ENCODE measurements at regions not wholly inside any gene's neighbourhood (a gene's known extent, or its start where the extent isn't known, plus 50 kb on each side); places are given as distances from the start of the nearest gene placed in this dataset.
"Not testable (repeated sequence)": the region's sequence is repeated elsewhere in the genome, so short reads cannot be mapped to it uniquely, and the experiment has no call there.

DNA sequence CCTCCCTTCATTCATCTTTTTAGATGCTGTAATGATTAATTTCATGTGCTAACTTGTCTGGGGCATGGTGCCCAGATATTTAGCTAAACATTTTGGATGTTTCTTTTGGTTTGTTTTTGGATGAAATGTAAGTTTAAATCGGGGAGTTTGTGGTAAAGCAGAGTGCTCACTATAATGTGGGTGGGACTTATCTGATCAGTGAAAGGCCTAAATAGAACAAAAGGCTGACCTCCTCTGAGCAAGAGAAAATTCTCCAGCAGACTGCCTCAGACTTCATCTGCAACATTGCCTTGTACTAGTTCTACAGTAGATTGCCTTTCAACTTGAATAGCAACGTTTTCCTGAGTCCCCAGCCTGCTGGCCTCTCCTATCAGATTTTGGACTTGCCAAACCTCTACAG lies 183.6 kb downstream of the S1PR1 start:
- no peaks in the 10 kb centered on the region for H3K4me1 ChIP-seq (ENCODE audit: control insufficient read depth in 2 of 3, insufficient read depth in 2 of 3, low read depth in 1 of 3, low read length in 3 of 3)
- no peak overlapping the region for H3K9ac ChIP-seq (ENCODE audit: low read length in 3 of 3)
- no peak overlapping the region for H3K27ac ChIP-seq (ENCODE audit: low read depth in 2 of 2, low read length in 2 of 2)
- TF ChIP-seq, protein P1, sequence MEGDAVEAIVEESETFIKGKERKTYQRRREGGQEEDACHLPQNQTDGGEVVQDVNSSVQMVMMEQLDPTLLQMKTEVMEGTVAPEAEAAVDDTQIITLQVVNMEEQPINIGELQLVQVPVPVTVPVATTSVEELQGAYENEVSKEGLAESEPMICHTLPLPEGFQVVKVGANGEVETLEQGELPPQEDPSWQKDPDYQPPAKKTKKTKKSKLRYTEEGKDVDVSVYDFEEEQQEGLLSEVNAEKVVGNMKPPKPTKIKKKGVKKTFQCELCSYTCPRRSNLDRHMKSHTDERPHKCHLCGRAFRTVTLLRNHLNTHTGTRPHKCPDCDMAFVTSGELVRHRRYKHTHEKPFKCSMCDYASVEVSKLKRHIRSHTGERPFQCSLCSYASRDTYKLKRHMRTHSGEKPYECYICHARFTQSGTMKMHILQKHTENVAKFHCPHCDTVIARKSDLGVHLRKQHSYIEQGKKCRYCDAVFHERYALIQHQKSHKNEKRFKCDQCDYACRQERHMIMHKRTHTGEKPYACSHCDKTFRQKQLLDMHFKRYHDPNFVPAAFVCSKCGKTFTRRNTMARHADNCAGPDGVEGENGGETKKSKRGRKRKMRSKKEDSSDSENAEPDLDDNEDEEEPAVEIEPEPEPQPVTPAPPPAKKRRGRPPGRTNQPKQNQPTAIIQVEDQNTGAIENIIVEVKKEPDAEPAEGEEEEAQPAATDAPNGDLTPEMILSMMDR (IDR thresholded peaks at IDR 0.05; ENCODE audit: borderline replicate concordance, extremely low read depth, insufficient read depth): no peak
- intact Hi-C loops (cut with DNase I): no loop called here
- DNase-seq: no peak
- H3K9me3 ChIP-seq (ENCODE audit: control insufficient read depth in 2 of 3, insufficient read depth in 1 of 3, low read length in 3 of 3): peaks cover 0 to 6% (median 0%) of the 10 kb centered on the region in 3 donors
- no peaks in the 10 kb centered on the region for H3K36me3 ChIP-seq (ENCODE audit: control insufficient read depth in 2 of 3, insufficient read depth in 3 of 3, low read length in 3 of 3)
- no peaks in the 10 kb centered on the region for H3K27me3 ChIP-seq (ENCODE audit: control insufficient read depth, insufficient read depth, low read length)
- no peak for FAIRE-seq
- H3K4me3 ChIP-seq (ENCODE audit: low read length in 3 of 3): no peak overlapping the region

DNA sequence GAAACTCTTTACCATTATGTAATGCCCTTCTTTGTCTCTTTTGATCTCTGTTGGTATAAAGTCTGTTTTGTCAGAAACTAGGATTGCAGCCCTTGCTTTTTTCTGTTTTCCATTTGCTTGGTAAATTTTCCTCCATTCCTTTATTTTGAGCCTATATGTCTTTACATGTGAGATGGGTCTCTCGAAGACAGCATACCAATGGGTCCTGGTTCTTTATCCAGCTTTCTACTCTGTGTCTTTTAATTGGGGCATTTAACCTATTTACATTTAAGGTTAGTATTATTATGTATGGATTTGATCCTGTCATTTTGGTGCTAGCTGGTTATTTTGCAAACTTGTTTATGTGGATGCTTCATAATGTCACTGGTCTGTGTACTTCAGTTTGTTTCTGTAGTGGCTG lies 191.3 kb downstream of the S1PR1 start:
- H3K27ac ChIP-seq (ENCODE audit: low read depth in 2 of 2, low read length in 2 of 2); H3K9ac ChIP-seq (ENCODE audit: low read length in 3 of 3); H3K4me3 ChIP-seq (ENCODE audit: low read length in 3 of 3); H3K4me1 ChIP-seq (ENCODE audit: control insufficient read depth in 2 of 3, insufficient read depth in 2 of 3, low read depth in 1 of 3, low read length in 3 of 3); H3K27me3 ChIP-seq (ENCODE audit: control insufficient read depth, insufficient read depth, low read length); DNase-seq; FAIRE-seq; intact Hi-C loops (cut with DNase I); H3K36me3 ChIP-seq (ENCODE audit: control insufficient read depth in 2 of 3, insufficient read depth in 3 of 3, low read length in 3 of 3); H3K9me3 ChIP-seq (ENCODE audit: control insufficient read depth in 2 of 3, insufficient read depth in 1 of 3, low read length in 3 of 3): not testable (repeated sequence)

DNA sequence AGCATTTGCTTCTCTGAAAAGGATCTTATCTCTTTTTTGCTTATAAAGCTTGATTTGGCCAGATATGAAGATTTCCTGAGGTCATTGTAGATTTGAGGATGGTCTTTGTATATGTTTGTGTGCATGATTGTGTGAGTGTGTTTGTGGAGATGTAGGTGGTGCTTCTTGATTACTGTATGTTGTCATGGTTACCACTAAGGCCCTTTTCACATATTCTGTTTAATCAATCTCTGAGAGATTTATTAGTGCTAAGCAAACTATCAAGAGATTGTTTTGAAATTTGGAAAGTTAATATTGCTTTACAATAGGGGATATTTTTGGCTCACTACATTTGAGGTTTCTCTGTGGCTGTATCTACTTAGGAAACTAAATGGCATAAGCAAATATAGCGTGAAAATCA lies 191.7 kb downstream of the S1PR1 start:
- H3K27ac ChIP-seq (ENCODE audit: low read depth in 2 of 2, low read length in 2 of 2): no peak overlapping the region
- TF ChIP-seq, protein P1 (IDR thresholded peaks at IDR 0.05; ENCODE audit: borderline replicate concordance, extremely low read depth, insufficient read depth): no peak
- DNase-seq: no peak
- H3K9ac ChIP-seq (ENCODE audit: low read length in 3 of 3): no peak overlapping the region
- no peaks in the 10 kb centered on the region for H3K36me3 ChIP-seq (ENCODE audit: control insufficient read depth in 2 of 3, insufficient read depth in 3 of 3, low read length in 3 of 3)
- H3K4me1 ChIP-seq (ENCODE audit: control insufficient read depth in 2 of 3, insufficient read depth in 2 of 3, low read depth in 1 of 3, low read length in 3 of 3): no peaks in the 10 kb centered on the region
- FAIRE-seq: no peak
- peaks cover 0 to 2% (median 0%) of the 10 kb centered on the region in 3 donors for H3K9me3 ChIP-seq (ENCODE audit: control insufficient read depth in 2 of 3, insufficient read depth in 1 of 3, low read length in 3 of 3)
- no peak overlapping the region for H3K4me3 ChIP-seq (ENCODE audit: low read length in 3 of 3)
- intact Hi-C loops (cut with DNase I): no loop called here
- H3K27me3 ChIP-seq (ENCODE audit: control insufficient read depth, insufficient read depth, low read length): no peaks in the 10 kb centered on the region

DNA sequence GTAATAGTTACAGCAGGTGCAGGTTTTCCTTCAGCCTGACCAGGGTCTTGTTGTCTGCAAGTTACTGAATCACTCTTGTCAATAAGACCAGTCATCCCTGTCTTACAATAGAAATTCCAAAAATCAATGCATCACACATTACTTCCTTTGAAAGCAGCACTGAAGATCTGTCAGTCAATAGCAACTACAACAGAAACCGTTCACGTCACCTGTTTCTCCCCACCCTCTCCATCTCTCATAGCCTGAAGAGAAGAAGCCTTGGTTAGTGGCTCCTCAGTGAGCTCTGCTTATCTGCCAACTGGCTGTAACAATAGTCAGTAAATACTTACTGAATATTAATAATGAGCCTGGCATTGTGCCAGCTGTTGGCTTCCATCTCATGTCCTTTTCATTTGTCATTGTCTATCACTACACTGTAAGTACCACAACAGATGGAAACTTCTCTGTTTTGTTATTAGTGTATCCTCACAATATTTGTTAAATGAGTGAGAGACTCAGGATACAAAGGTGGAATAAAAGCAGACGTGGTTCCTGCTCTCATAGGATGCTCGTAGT lies 195.2 kb downstream of the S1PR1 start:
- FAIRE-seq: no peak
- intact Hi-C loops (cut with DNase I): no loop called here
- H3K4me1 ChIP-seq (ENCODE audit: control insufficient read depth in 2 of 3, insufficient read depth in 2 of 3, low read depth in 1 of 3, low read length in 3 of 3): no peaks in the 10 kb centered on the region
- no peaks in the 10 kb centered on the region for H3K9me3 ChIP-seq (ENCODE audit: control insufficient read depth in 2 of 3, insufficient read depth in 1 of 3, low read length in 3 of 3)
- no peaks in the 10 kb centered on the region for H3K36me3 ChIP-seq (ENCODE audit: control insufficient read depth in 2 of 3, insufficient read depth in 3 of 3, low read length in 3 of 3)
- H3K27ac ChIP-seq (ENCODE audit: low read depth in 2 of 2, low read length in 2 of 2): no peak overlapping the region
- no peak overlapping the region for H3K4me3 ChIP-seq (ENCODE audit: low read length in 3 of 3)
- TF ChIP-seq, protein P1 (IDR thresholded peaks at IDR 0.05; ENCODE audit: borderline replicate concordance, extremely low read depth, insufficient read depth): no peak
- H3K9ac ChIP-seq (ENCODE audit: low read length in 3 of 3): no peak overlapping the region
- DNase-seq: no peak
- H3K27me3 ChIP-seq (ENCODE audit: control insufficient read depth, insufficient read depth, low read length): no peaks in the 10 kb centered on the region
